ENCODE measurements at regions not wholly inside any gene's neighbourhood (a gene's known extent, or its start where the extent isn't known, plus 50 kb on each side); places are given as distances from the start of the nearest gene placed in this dataset.
"Not testable (repeated sequence)": the region's sequence is repeated elsewhere in the genome, so short reads cannot be mapped to it uniquely, and the experiment has no call there.

- Mint-ChIP-seq H3K4me1 (no peaks in the 10 kb centered on the region), H3K27me3 (peaks cover 57% of the 10 kb centered on the region), H3K27ac (ENCODE audit: low read depth) (no peak overlapping the region), H3K4me3 (no peak overlapping the region), H3K9me3 (no peaks in the 10 kb centered on the region), H3K36me3 (ENCODE audit: insufficient read depth) (no peaks in the 10 kb centered on the region)
- ATAC-seq (replicated peaks; ENCODE audit: extremely low read depth, poor library complexity, severe bottlenecking) (no peak), DNase-seq (ENCODE audit: low spot score in 2 of 2) (no peak)
Measured at GRCh38 chr1:5140962-5141361, 486.6 kb downstream of the AJAP1 start.

DNA sequence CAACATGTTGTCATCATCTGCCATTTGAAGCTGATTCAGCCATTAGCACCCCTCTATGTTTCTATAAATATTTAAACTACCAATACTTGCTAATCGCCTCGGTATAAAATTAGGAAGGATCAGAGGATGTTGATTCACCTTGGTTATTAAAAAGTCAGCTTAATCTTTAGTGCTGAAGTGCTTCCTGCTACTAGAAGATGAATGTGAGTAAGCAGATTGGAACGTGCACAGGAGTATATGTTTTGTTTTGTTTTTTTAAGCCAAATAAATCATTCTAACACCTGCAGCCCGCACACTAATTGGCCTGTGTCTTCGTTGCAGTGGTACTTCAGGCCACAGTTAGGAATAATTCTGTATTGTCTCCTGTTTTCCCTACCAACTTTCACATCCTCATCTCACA is 485.7 kb downstream of the AJAP1 start:
- ATAC-seq (replicated peaks; ENCODE audit: extremely low read depth, poor library complexity, severe bottlenecking) = no peak
- no peak for DNase-seq (ENCODE audit: low spot score in 2 of 2)
- H3K4me3 Mint-ChIP-seq = no peak overlapping the region
- no peaks in the 10 kb centered on the region for H3K9me3 Mint-ChIP-seq
- no peaks in the 10 kb centered on the region for H3K4me1 Mint-ChIP-seq
- no peak overlapping the region for H3K27ac Mint-ChIP-seq (ENCODE audit: low read depth)
- H3K36me3 Mint-ChIP-seq (ENCODE audit: insufficient read depth) = no peaks in the 10 kb centered on the region
- H3K27me3 Mint-ChIP-seq = peaks cover 49% of the 10 kb centered on the region

DNA sequence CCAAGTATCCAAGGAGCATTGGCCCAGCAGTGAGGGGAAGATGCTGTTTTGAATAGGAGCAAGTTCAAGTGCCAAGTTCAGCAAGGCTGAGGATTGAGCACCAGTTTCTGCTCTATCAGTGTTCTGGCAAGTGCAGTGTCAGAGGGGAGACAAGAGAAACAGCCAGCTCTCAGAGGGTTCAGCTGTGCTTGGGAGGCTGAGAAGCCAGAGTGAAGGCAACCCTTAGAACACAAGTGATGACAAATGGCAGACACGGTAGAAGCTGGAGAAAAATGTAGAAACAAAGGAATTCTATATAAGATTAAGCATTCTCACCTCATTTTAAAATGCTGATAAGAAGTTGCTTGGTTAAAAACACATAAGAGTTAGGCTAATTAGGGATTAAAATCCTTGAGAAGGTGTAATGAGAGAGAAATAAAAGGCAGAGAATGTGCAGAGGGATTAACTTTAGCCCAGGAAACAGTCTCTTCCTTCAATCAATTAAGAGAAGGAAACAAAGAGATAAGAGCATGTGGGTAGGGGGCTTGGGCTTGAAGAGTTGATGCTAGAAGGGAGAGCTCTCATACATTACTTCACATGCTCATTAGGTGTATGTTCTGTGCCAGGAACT is 475.4 kb downstream of the AJAP1 start:
- Mint-ChIP-seq H3K36me3 (ENCODE audit: insufficient read depth) (no peaks in the 10 kb centered on the region), H3K27ac (ENCODE audit: low read depth) (no peak overlapping the region), H3K4me3 (no peak overlapping the region), H3K4me1 (no peaks in the 10 kb centered on the region), H3K27me3 (peaks cover 23% of the 10 kb centered on the region), H3K9me3 (no peaks in the 10 kb centered on the region)
- no peak for DNase-seq (ENCODE audit: low spot score in 2 of 2)
- ATAC-seq (replicated peaks; ENCODE audit: extremely low read depth, poor library complexity, severe bottlenecking) = no peak

GRCh38 chr1:5125208-5125607 is 470.8 kb downstream of the AJAP1 start:
- no peak overlapping the region for H3K4me3 Mint-ChIP-seq
- no peaks in the 10 kb centered on the region for H3K36me3 Mint-ChIP-seq (ENCODE audit: insufficient read depth)
- ATAC-seq (replicated peaks; ENCODE audit: extremely low read depth, poor library complexity, severe bottlenecking) (no peak), DNase-seq (ENCODE audit: low spot score in 2 of 2) (no peak)
- H3K27ac Mint-ChIP-seq (ENCODE audit: low read depth) = no peak overlapping the region
- peaks cover 5% of the 10 kb centered on the region for H3K9me3 Mint-ChIP-seq
- H3K4me1 Mint-ChIP-seq = no peaks in the 10 kb centered on the region
- peaks cover 49% of the 10 kb centered on the region for H3K27me3 Mint-ChIP-seq

GRCh38 chr1:5120559-5120958 is 466.1 kb downstream of the AJAP1 start:
- Mint-ChIP-seq H3K4me3 (no peak overlapping the region), H3K27ac (ENCODE audit: low read depth) (no peak overlapping the region), H3K9me3 (peaks cover 5% of the 10 kb centered on the region), H3K36me3 (ENCODE audit: insufficient read depth) (no peaks in the 10 kb centered on the region), H3K27me3 (peaks cover 30% of the 10 kb centered on the region), H3K4me1 (no peaks in the 10 kb centered on the region)
- DNase-seq (ENCODE audit: low spot score in 2 of 2) = no peak
- no peak for ATAC-seq (replicated peaks; ENCODE audit: extremely low read depth, poor library complexity, severe bottlenecking)

DNA sequence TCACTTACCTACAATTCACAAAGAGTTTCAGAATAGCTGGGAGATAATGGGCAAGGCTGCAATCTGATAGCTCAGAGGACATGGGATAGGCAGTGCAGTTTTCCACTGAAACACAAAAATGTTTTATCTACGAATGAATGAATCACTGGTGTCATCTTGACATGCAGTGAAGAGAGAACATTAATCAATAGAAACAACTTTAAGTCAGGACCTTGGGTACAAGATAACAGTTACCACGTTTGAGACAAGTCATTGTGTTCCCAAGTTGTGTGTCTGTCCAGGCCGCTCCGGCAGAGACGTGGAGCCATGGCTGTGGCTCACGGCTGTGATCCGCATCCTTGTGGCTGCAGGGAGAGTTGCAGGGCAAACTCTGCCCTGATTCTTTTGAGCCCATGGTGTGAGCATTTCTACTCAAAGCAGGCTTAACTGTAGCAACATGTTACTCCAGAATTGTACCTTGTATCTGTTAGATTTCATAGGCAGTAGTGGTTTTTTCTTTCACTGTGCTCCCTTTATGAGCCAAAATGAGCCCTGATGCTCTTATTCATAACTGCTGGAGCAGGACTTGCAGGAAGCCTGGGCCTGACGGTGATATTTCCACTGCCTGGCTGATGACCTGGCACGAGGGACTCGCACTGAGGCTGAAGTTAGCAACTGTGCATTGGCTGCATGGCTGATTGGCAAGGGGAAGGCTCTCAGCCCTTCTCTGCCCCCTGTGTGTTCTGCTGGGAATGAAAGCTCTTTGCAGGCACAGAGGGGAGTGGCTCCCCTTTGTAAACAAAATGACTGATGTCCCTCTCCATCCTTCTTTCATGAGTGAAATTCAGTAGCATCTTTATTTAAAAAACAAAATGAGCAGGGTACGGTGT is 465.2 kb downstream of the AJAP1 start:
- ATAC-seq (replicated peaks; ENCODE audit: extremely low read depth, poor library complexity, severe bottlenecking) = no peak
- no peak overlapping the region for H3K27ac Mint-ChIP-seq (ENCODE audit: low read depth)
- H3K4me3 Mint-ChIP-seq = no peak overlapping the region
- peaks cover 5% of the 10 kb centered on the region for H3K9me3 Mint-ChIP-seq
- DNase-seq (ENCODE audit: low spot score in 2 of 2) = no peak
- no peaks in the 10 kb centered on the region for H3K36me3 Mint-ChIP-seq (ENCODE audit: insufficient read depth)
- H3K27me3 Mint-ChIP-seq = peaks cover 30% of the 10 kb centered on the region
- H3K4me1 Mint-ChIP-seq = no peaks in the 10 kb centered on the region

DNA sequence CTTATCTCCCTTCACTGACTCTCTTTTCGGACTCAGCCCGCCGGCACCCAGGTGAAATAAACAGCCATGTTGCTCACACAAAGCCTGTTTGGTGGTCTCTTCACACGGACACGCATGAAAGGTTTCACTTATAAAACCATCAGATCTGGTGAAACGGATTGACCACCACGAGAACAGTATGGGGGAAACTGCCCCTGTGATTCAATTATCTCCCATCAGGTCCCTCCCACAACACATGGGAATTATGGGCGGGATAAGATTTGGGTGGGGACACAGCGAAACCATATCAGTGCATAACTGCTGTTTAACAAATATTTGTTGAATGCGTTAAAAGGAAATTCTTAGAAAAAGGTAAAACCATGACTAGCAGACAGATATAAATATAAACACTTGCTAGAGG is 464.4 kb downstream of the AJAP1 start:
- H3K4me3 Mint-ChIP-seq; ATAC-seq (replicated peaks; ENCODE audit: extremely low read depth, poor library complexity, severe bottlenecking); H3K27ac Mint-ChIP-seq (ENCODE audit: low read depth); H3K9me3 Mint-ChIP-seq; DNase-seq (ENCODE audit: low spot score in 2 of 2); H3K4me1 Mint-ChIP-seq; H3K36me3 Mint-ChIP-seq (ENCODE audit: insufficient read depth): not testable (repeated sequence)
- H3K27me3 Mint-ChIP-seq = peaks cover 30% of the 10 kb centered on the region

DNA sequence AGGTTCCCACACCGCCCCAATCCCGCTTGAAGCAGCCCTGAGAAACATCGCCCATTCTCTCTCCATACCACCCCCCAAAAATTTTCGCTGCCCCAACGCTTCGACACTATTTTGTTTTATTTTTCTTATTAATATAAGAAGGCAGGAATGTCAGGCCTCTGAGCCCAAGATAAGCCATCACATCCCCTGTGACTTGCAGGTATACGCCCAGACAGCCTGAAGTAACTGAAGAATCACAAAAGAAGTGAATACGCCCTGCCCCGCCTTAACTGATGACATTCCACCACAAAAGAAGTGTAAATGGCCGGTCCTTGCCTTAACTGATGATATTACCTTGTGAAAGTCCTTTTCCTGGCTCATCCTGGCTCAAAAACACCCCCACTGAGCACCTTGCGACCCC is 463.9 kb downstream of the AJAP1 start:
- not testable (repeated sequence) for DNase-seq (ENCODE audit: low spot score in 2 of 2); H3K4me1 Mint-ChIP-seq; H3K27ac Mint-ChIP-seq (ENCODE audit: low read depth); ATAC-seq (replicated peaks; ENCODE audit: extremely low read depth, poor library complexity, severe bottlenecking); H3K9me3 Mint-ChIP-seq; H3K36me3 Mint-ChIP-seq (ENCODE audit: insufficient read depth); H3K4me3 Mint-ChIP-seq
- peaks cover 25% of the 10 kb centered on the region for H3K27me3 Mint-ChIP-seq

DNA sequence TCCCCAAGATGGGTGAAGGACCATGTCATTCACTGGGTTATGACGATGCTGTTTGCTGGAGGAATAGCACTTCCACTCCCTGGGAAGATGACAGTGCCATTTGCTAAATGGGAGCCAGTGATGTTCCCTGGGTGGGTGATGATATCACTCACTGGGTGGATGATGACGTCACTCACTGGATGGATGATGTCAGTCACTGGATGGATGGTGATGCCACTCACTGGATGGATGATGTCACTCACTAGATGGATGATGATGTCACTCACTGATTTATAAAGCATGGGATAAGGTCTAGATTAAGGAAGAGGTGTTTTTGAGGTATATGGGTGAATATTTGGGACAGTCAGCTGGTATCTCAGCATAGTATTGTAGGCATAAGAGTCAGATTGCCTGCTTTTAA is 457.2 kb downstream of the AJAP1 start:
- Mint-ChIP-seq H3K36me3 (ENCODE audit: insufficient read depth) (peaks cover 2% of the 10 kb centered on the region), H3K27me3 (peaks cover 54% of the 10 kb centered on the region), H3K9me3 (no peaks in the 10 kb centered on the region), H3K4me1 (peaks cover 21% of the 10 kb centered on the region), H3K27ac (ENCODE audit: low read depth) (no peak overlapping the region), H3K4me3 (no peak overlapping the region)
- no peak for ATAC-seq (replicated peaks; ENCODE audit: extremely low read depth, poor library complexity, severe bottlenecking)
- no peak for DNase-seq (ENCODE audit: low spot score in 2 of 2)

- ATAC-seq (replicated peaks; ENCODE audit: extremely low read depth, poor library complexity, severe bottlenecking) (no peak), DNase-seq (ENCODE audit: low spot score in 2 of 2) (no peak)
- H3K27ac Mint-ChIP-seq (ENCODE audit: low read depth) = no peak overlapping the region
- H3K27me3 Mint-ChIP-seq = peaks cover 65% of the 10 kb centered on the region
- no peaks in the 10 kb centered on the region for H3K9me3 Mint-ChIP-seq
- H3K4me3 Mint-ChIP-seq = peak overlapping the region; percentile 26
- H3K36me3 Mint-ChIP-seq (ENCODE audit: insufficient read depth) = peaks cover 2% of the 10 kb centered on the region
- peaks cover 21% of the 10 kb centered on the region for H3K4me1 Mint-ChIP-seq
Measured at GRCh38 chr1:5110508-5110907, 456.1 kb downstream of the AJAP1 start.

GRCh38 chr1:5109633-5110032 is 455.2 kb downstream of the AJAP1 start:
- no peak overlapping the region for H3K4me3 Mint-ChIP-seq
- no peak overlapping the region for H3K27ac Mint-ChIP-seq (ENCODE audit: low read depth)
- no peak for DNase-seq (ENCODE audit: low spot score in 2 of 2)

DNA sequence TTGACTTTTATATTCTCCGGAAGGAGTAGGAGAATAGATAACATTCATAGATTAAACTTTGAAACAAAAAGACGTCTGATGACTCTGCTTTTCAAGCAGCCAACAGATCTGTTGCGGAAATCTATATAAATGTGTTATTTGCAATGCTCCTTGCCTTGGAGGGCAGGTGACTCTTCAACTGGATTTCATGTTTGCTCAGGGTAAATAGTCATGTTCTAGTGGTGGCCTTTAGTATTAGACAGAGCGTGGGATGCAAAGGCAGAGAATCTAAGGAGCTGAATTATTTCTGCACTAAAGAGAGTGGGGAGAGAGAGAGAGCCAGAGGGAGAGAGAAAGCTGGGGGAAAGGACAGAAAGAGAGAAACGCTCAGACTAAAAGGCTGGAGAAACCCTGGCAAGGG is 454.3 kb downstream of the AJAP1 start:
- peaks cover 21% of the 10 kb centered on the region for H3K4me1 Mint-ChIP-seq
- no peak overlapping the region for H3K27ac Mint-ChIP-seq (ENCODE audit: low read depth)
- no peaks in the 10 kb centered on the region for H3K9me3 Mint-ChIP-seq
- H3K36me3 Mint-ChIP-seq (ENCODE audit: insufficient read depth) = peaks cover 2% of the 10 kb centered on the region
- peaks cover 70% of the 10 kb centered on the region for H3K27me3 Mint-ChIP-seq
- DNase-seq (ENCODE audit: low spot score in 2 of 2) (no peak), ATAC-seq (replicated peaks; ENCODE audit: extremely low read depth, poor library complexity, severe bottlenecking) (no peak)
- no peak overlapping the region for H3K4me3 Mint-ChIP-seq

More at GRCh38 chr1:5109633-5110032, 455.2 kb downstream of the AJAP1 start:
- Mint-ChIP-seq H3K27me3 (peaks cover 69% of the 10 kb centered on the region), H3K9me3 (no peaks in the 10 kb centered on the region), H3K36me3 (ENCODE audit: insufficient read depth) (peaks cover 2% of the 10 kb centered on the region), H3K4me1 (peaks cover 21% of the 10 kb centered on the region)
- ATAC-seq (replicated peaks; ENCODE audit: extremely low read depth, poor library complexity, severe bottlenecking) = no peak

DNA sequence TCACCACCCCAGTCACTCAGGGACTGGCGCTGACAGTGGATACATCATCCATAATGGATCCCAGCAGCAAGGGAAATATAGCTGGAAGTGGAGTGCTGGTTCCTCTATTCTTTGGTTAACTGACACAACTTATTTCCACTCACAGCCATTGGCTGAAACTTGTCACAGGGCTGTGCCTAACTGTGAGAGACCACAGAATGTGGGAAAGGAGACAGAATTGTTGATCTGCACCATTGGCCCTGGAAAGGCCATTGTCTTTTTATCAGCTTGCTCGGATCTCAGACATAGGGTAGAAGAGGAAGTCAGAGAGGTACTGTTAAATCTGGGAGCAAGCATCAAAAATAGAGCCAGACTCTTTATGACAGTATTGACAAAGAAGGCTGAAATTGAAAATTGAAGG is 451.3 kb downstream of the AJAP1 start:
- ATAC-seq (replicated peaks; ENCODE audit: extremely low read depth, poor library complexity, severe bottlenecking) = no peak
- no peak for DNase-seq (ENCODE audit: low spot score in 2 of 2)
- Mint-ChIP-seq H3K27ac (ENCODE audit: low read depth) (no peak overlapping the region), H3K4me1 (peaks cover 11% of the 10 kb centered on the region), H3K4me3 (no peak overlapping the region), H3K27me3 (peaks cover 71% of the 10 kb centered on the region), H3K36me3 (ENCODE audit: insufficient read depth) (no peaks in the 10 kb centered on the region), H3K9me3 (peaks cover 5% of the 10 kb centered on the region)
